ENCODE measurements at regions not wholly inside any gene's neighbourhood (a gene's known extent, or its start where the extent isn't known, plus 50 kb on each side); places are given as distances from the start of the nearest gene placed in this dataset.

DNA sequence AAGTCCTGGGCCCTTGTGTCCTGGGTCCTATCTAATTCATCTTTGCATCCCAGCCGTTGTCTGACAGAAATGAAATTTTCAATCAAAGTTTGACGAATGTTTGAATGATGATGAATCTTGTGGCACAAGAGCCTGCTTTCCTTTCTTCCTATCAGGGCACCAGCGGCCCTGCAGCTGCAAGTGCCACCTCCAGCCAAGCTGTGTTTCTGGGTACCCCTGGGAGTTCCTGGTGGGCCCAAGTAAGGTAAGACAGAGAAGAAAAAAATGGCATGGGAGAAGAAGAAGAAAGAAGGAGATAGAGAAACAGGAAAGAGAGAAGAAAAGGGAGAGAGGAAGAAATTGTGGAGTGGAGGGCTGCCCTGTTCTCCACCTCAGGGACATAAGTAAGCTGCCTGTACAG lies 782.1 kb upstream of the TPTE start:
- TF ChIP-seq CTCF (IDR thresholded peaks at IDR 0.05) = no peak
- TF ChIP-seq POLR2A (IDR thresholded peaks at IDR 0.05) = no peak

All from esophagus squamous epithelium (tissue), 4 donors.